K562 (cell line): ENCODE measurements at regions not wholly inside any gene's neighbourhood (a gene's known extent, or its start where the extent isn't known, plus 50 kb on each side); places are given as distances from the start of the nearest gene placed in this dataset.
A peak's percentile ranks its signal among the peaks of the same experiment; 100 is the strongest.

Experiments used
- BRF2 ChIP-seq: IDR thresholded peaks from 3 replicates; pipeline ENCODE4 v1.6.1; 2011; ENCODE audit warnings: borderline replicate concordance, mild to moderate bottlenecking; ENCODE audit not compliant: insufficient read length, insufficient read depth
- COPS2 ChIP-seq: fragments of 450-650 bp; conservative IDR thresholded peaks from 2 replicates; pipeline ENCODE4 v1.6.1; 2016; ENCODE audit warnings: mild to moderate bottlenecking, moderate library complexity
- ELF4 ChIP-seq: fragments of 450-650 bp; formaldehyde crosslinking; IDR thresholded peaks from 2 replicates; pipeline ENCODE4 v1.4.0; 2022; ENCODE audit warnings: missing genetic modification characterization
- FOXK2 ChIP-seq, 2 experiments: fragments of 450-650 bp; IDR thresholded peaks in 1 of 2; conservative IDR thresholded peaks in 1 of 2; 2 replicates each; pipeline ENCODE4 v1.6.1; 2016; ENCODE audit warnings: low read depth in 2 of 2, mild to moderate bottlenecking in 1 of 2
- FOXP1 ChIP-seq: sonication (generic); formaldehyde crosslinking; IDR thresholded peaks from 2 replicates; pipeline ENCODE4 v1.8.0; 2022; ENCODE audit warnings: mild to moderate bottlenecking, missing genetic modification reagents
- HLTF ChIP-seq: fragments of 450-650 bp; IDR thresholded peaks from 2 replicates; pipeline ENCODE4 v1.6.1; 2016
- JUNB ChIP-seq: fragments of 450-650 bp; formaldehyde crosslinking; conservative IDR thresholded peaks from 2 replicates; pipeline ENCODE4 v1.4.0; 2020; ENCODE audit warnings: mild to moderate bottlenecking
- KLF13 ChIP-seq: fragments of 450-650 bp; IDR thresholded peaks from 2 replicates; pipeline ENCODE4 v1.6.1; 2016; ENCODE audit warnings: missing genetic modification characterization, low read depth, mild to moderate bottlenecking, missing compliant biosample characterization, moderate library complexity, borderline replicate concordance
- MTF1 ChIP-seq: fragments of 250-450 bp; sonication (Bioruptor Pico); IDR thresholded peaks from 2 replicates; pipeline ENCODE4 v1.9.0; 2021; ENCODE audit warnings: moderate library complexity, mild to moderate bottlenecking, inconsistent platforms, borderline replicate concordance
- NUFIP1 ChIP-seq: fragments of 450-650 bp; IDR thresholded peaks from 2 replicates; pipeline ENCODE4 v1.6.1; 2018; ENCODE audit not compliant: partially characterized antibody
- SNAPC5 ChIP-seq: fragments of 250-450 bp; sonication (Bioruptor Pico); IDR thresholded peaks from 2 replicates; pipeline ENCODE4 v1.8.0; 2021; ENCODE audit warnings: moderate library complexity, mild to moderate bottlenecking, inconsistent platforms
- SNIP1 ChIP-seq: fragments of 450-650 bp; IDR thresholded peaks from 2 replicates; pipeline ENCODE4 v1.7.1; 2017; ENCODE audit warnings: low read depth, mild to moderate bottlenecking
- SPI1 ChIP-seq: IDR thresholded peaks from 2 replicates; pipeline ENCODE4 v1.6.1; 2011; ENCODE audit warnings: low read depth, low read length, control low read depth, borderline replicate concordance
- TCF7 ChIP-seq: sonication (generic); IDR thresholded peaks from 2 replicates; pipeline ENCODE4 v1.6.1; 2016; ENCODE audit warnings: antibody characterized with exemption, borderline replicate concordance
- THRAP3 ChIP-seq: fragments of 450-650 bp; IDR thresholded peaks from 2 replicates; pipeline ENCODE4 v1.6.1; 2016; ENCODE audit warnings: mild to moderate bottlenecking, inconsistent platforms, borderline replicate concordance
- YBX1 ChIP-seq: fragments of 450-650 bp; IDR thresholded peaks from 2 replicates; pipeline ENCODE4 v1.7.1; 2016; ENCODE audit warnings: mild to moderate bottlenecking
- ZNF212 ChIP-seq: fragments of 450-650 bp; formaldehyde crosslinking; IDR thresholded peaks from 2 replicates; pipeline ENCODE4 v1.4.0; 2020; ENCODE audit warnings: mild to moderate bottlenecking
- ZNF318 ChIP-seq, 2 experiments: fragments of 450-650 bp; IDR thresholded peaks; 2 replicates each; pipeline ENCODE4 v1.6.1; 2016; ENCODE audit warnings: mild to moderate bottlenecking in 2 of 2, borderline replicate concordance in 1 of 2, low read depth in 1 of 2, moderate library complexity in 1 of 2
- ZNF384 ChIP-seq: IDR thresholded peaks from 2 replicates; pipeline ENCODE4 v1.6.1; 2012; ENCODE audit warnings: low read depth, low read length, improper control_type of control experiment
- ZNF740 ChIP-seq, 3 experiments: fragments of 200-800 bp in 1 of 3; sonication (Bioruptor generic) in 1 of 3; sonication (generic) in 1 of 3; formaldehyde crosslinking in 1 of 3; IDR thresholded peaks; 2 replicates each; pipeline versions ENCODE4 v1.6.1 to v1.8.0; 2016 to 2022; ENCODE audit warnings: mild to moderate bottlenecking in 2 of 3, missing compliant biosample characterization in 2 of 3, missing genetic modification characterization in 2 of 3, missing genetic modification reagents in 1 of 3

GRCh38 chr2:42929546-42930024 lies 137.2 kb upstream of the HAAO start (continued):
- TF ChIP-seq COPS2 = no peak
- no peak for TF ChIP-seq ZNF318 (IDR thresholded peaks at IDR 0.05; ENCODE audit: borderline replicate concordance in 1 of 2, low read depth in 1 of 2)
- no peak for TF ChIP-seq HLTF
- TF ChIP-seq ELF4 = no peak
- no peak for TF ChIP-seq YBX1
- no peak for TF ChIP-seq THRAP3
- TF ChIP-seq ZNF384 = no peak
- TF ChIP-seq BRF2 = no peak
- no peak for TF ChIP-seq TCF7
- no peak for TF ChIP-seq NUFIP1
- TF ChIP-seq JUNB (CRISPR knock-in tag) = no peak
- no peak for TF ChIP-seq KLF13 (tag)
- no peak for TF ChIP-seq SNIP1
- no peak for TF ChIP-seq SPI1
- no peak for TF ChIP-seq ZNF212 (CRISPR knock-in tag)
- TF ChIP-seq ZNF740 (CRISPR knock-in tag; IDR thresholded peaks at IDR 0.05) = no peak
- TF ChIP-seq ZNF740 (tag; IDR thresholded peaks at IDR 0.05) = 0 out of 4 replicates have a peak, but pooled peaks of 1 of the 2 experiments have one; percentile 21
- no peak for TF ChIP-seq FOXP1
- TF ChIP-seq FOXK2 (conservative IDR thresholded peaks at IDR 0.05 in 1 of 2, IDR thresholded peaks at IDR 0.05 in 1 of 2; ENCODE audit: low read depth in 2 of 2) = no peak
- TF ChIP-seq SNAPC5 (CRISPR knock-in tag) = no peak
- TF ChIP-seq MTF1 = no peak
